HCT116 (cell line): ENCODE measurements at regions not wholly inside any gene's neighbourhood (a gene's known extent, or its start where the extent isn't known, plus 50 kb on each side); places are given as distances from the start of the nearest gene placed in this dataset.

Experiments
- ATAC-seq: fragments of 200-7000 bp; cut with Tn5 transposase; 2 replicates; pipeline ENCODE4 v1.9.1; 2020; ENCODE audit warnings: mild to moderate bottlenecking, moderate library complexity
- BruUV-seq: library from RNA; stranded (reverse); fragments of 400-500 nt; replicated peaks from 2 replicates; lab custom pipeline; 2021; lab: Mats Ljungman, UMichigan
- CTCF ChIA-PET: fragments of 300-600 bp; sonication (Branson Sonifier 250); formaldehyde crosslinking; loops from one replicate; lab custom pipeline; 2021; ENCODE audit warnings: antibody characterized with exemption; lab: Charles Lee
- POLR2A ChIA-PET: fragments of 300-600, 350-600 bp; sonication (Branson Sonifier 250); formaldehyde crosslinking; loops from one replicate; lab custom pipeline; 2021; ENCODE audit warnings: antibody characterized with exemption; lab: Charles Lee
- RAD21 ChIA-PET, 2 experiments: fragments of 300-600 bp; sonication (Branson Sonifier 250); formaldehyde crosslinking; loops; one replicate each; lab custom pipeline; 2023; ENCODE audit warnings: low total read pairs in 2 of 2; ENCODE audit not compliant: uncharacterized antibody in 2 of 2, unreplicated experiment in 2 of 2, low non-redundant PET in 1 of 2; lab: Charles Lee
- DNase-seq: peaks from one replicate; pipeline ENCODE4 v3.0.0-alpha.2; 2010; ENCODE audit warnings: low read depth, low spot score
- H2AFZ ChIP-seq: fragments of 200-600 bp; shearing (Covaris generic), sonication (generic); 2 replicates; pipeline ENCODE4 v1.6.1; 2017; ENCODE audit warnings: low read depth, mixed run types, mixed read lengths, antibody characterized with exemption, low read length; ENCODE audit not compliant: poor library complexity, severe bottlenecking
- H3K27ac ChIP-seq: 2 replicates; pipeline ENCODE4 v1.5.1; 2012; ENCODE audit warnings: low read depth, low read length
- H3K27me3 ChIP-seq: fragments of 200-600 bp; sonication (generic); 2 replicates; pipeline ENCODE4 v1.6.1; 2016; ENCODE audit warnings: mixed run types, low read length, mixed read lengths; ENCODE audit not compliant: insufficient read depth
- H3K36me3 ChIP-seq, 2 experiments: fragments of 200-500 bp in 1 of 2; fragments of 200-600 bp in 1 of 2; sonication (Bioruptor generic) in 1 of 2; sonication (generic) in 1 of 2; 2 replicates each; pipeline versions ENCODE4 v1.5.1 to v1.6.1; 2014 to 2016; ENCODE audit warnings: low read length in 2 of 2, inconsistent platforms in 1 of 2, mixed read lengths in 1 of 2, mixed run types in 1 of 2; ENCODE audit not compliant: insufficient read depth in 2 of 2, control insufficient read depth in 1 of 2
- H3K4me1 ChIP-seq, 2 experiments: fragments of 200-600 bp in 1 of 2; sonication (generic) in 1 of 2; 2 replicates each; pipeline versions ENCODE4 v1.5.1 to v1.6.1; 2012 to 2017; ENCODE audit warnings: low read length in 2 of 2, inconsistent platforms in 1 of 2, mild to moderate bottlenecking in 1 of 2, mixed read lengths in 1 of 2, mixed run types in 1 of 2, moderate library complexity in 1 of 2; ENCODE audit not compliant: insufficient read depth in 2 of 2, control insufficient read depth in 1 of 2
- H3K4me2 ChIP-seq: fragments of 200-600 bp; sonication (generic); 2 replicates; pipeline ENCODE4 v1.6.1; 2017; ENCODE audit warnings: mixed run types, low read length, mixed read lengths
- H3K4me3 ChIP-seq, 2 experiments: fragments of 200-600 bp in 1 of 2; sonication (generic) in 1 of 2; replicated peaks in 1 of 2; 2 replicates each; pipeline ENCODE4 v1.5.1; 2011 to 2016; ENCODE audit warnings: low read length in 2 of 2, control low read depth in 1 of 2, low read depth in 1 of 2, mild to moderate bottlenecking in 1 of 2, mixed read lengths in 1 of 2, mixed run types in 1 of 2
- H3K79me2 ChIP-seq: fragments of 200-600 bp; sonication (generic); 2 replicates; pipeline ENCODE4 v1.6.1; 2017; ENCODE audit warnings: mild to moderate bottlenecking, mixed run types, low read length, moderate library complexity, mixed read lengths; ENCODE audit not compliant: insufficient read depth
- H3K9ac ChIP-seq: fragments of 200-600 bp; sonication (generic); 2 replicates; pipeline ENCODE4 v1.6.1; 2016; ENCODE audit warnings: low read length, mixed read lengths
- H3K9me2 ChIP-seq: fragments of 200-600 bp; sonication (generic), shearing (Covaris generic); 2 replicates; pipeline ENCODE4 v1.6.1; 2017; ENCODE audit warnings: mixed run types, mild to moderate bottlenecking, moderate library complexity; ENCODE audit not compliant: insufficient read depth
- H3K9me3 ChIP-seq, 2 experiments: fragments of 200-500 bp in 1 of 2; fragments of 200-600 bp in 1 of 2; sonication (Bioruptor generic) in 1 of 2; sonication (generic) in 1 of 2; 2 replicates each; pipeline ENCODE4 v1.6.1; 2014 to 2017; ENCODE audit warnings: low read length in 2 of 2, mixed read lengths in 2 of 2, inconsistent platforms in 1 of 2, low read depth in 1 of 2, mild to moderate bottlenecking in 1 of 2, mixed run types in 1 of 2, moderate library complexity in 1 of 2; ENCODE audit not compliant: control insufficient read depth in 1 of 2, insufficient read depth in 1 of 2
- H4K20me1 ChIP-seq: fragments of 200-600 bp; sonication (generic), shearing (Covaris generic); 2 replicates; pipeline ENCODE4 v1.6.1; 2017; ENCODE audit warnings: mixed run types, mild to moderate bottlenecking, moderate library complexity; ENCODE audit not compliant: insufficient read depth
- CBX3 ChIP-seq: IDR thresholded peaks from 2 replicates; pipeline ENCODE4 v1.6.1; 2012; ENCODE audit warnings: low read depth
- CEBPB ChIP-seq: IDR thresholded peaks from 2 replicates; pipeline ENCODE4 v1.6.1; 2012; ENCODE audit warnings: low read depth
- EGR1 ChIP-seq: IDR thresholded peaks from 2 replicates; pipeline ENCODE4 v1.6.1; 2012; ENCODE audit warnings: low read depth
- ELF1 ChIP-seq: IDR thresholded peaks from 2 replicates; pipeline ENCODE4 v1.6.1; 2012; ENCODE audit warnings: low read depth, borderline replicate concordance
- EZH2 ChIP-seq: fragments of 200-600 bp; sonication (generic); IDR thresholded peaks from 2 replicates; pipeline ENCODE4 v1.6.1; 2017; ENCODE audit warnings: antibody characterized with exemption, mixed run types
- JUND ChIP-seq: IDR thresholded peaks from 2 replicates; pipeline ENCODE4 v1.6.1; 2012
- MAX ChIP-seq: IDR thresholded peaks from 2 replicates; pipeline ENCODE4 v1.6.1; 2012
- RAD21 ChIP-seq: IDR thresholded peaks from 2 replicates; pipeline ENCODE4 v1.6.1; 2012; ENCODE audit warnings: low read depth, mild to moderate bottlenecking
- SP1 ChIP-seq: IDR thresholded peaks from 2 replicates; pipeline ENCODE4 v1.6.1; 2012; ENCODE audit warnings: low read depth
- SRF ChIP-seq: IDR thresholded peaks from 2 replicates; pipeline ENCODE4 v1.6.1; 2012; ENCODE audit warnings: low read depth
- YY1 ChIP-seq: IDR thresholded peaks from 2 replicates; pipeline ENCODE4 v1.6.1; 2011; ENCODE audit warnings: low read length, low read depth, moderate library complexity, mild to moderate bottlenecking; ENCODE audit not compliant: insufficient replicate concordance; ENCODE audit errors: extremely low read depth
- ZNF274 ChIP-seq: fragments of 200-500 bp; sonication (Bioruptor generic); IDR thresholded peaks from 2 replicates; pipeline ENCODE4 v1.6.1; 2014; ENCODE audit warnings: mild to moderate bottlenecking, low read depth, low read length, inconsistent platforms
- intact Hi-C: fragments of 100-400 bp; cut with micrococcal nuclease; formaldehyde crosslinking; loops from 2 replicates; pipeline ENCODE4 v1.10.0; 2022

- ChIA-PET POLR2A (no interaction called here), RAD21 (no interaction called here), CTCF (no interaction called here)
- Histone ChIP-seq H3K79me2 (no peaks in the 10 kb centered on the region), H3K4me1 (no peaks in the 10 kb centered on the region), H3K36me3 (no peaks in the 10 kb centered on the region), H3K4me2 (no peak overlapping the region), H3K27ac (no peak overlapping the region), H3K9me3 (no peaks in the 10 kb centered on the region), H4K20me1 (no peaks in the 10 kb centered on the region), H3K27me3 (no peaks in the 10 kb centered on the region), H3K9ac (no peak overlapping the region), H3K9me2 (no peaks in the 10 kb centered on the region), H2AFZ (no peak overlapping the region), H3K4me3 (no peak overlapping the region)
- BruUV-seq: no TSS peak
- no peak for TF ChIP-seq MAX
- TF ChIP-seq SRF: no peak
- no peak for TF ChIP-seq JUND
- no peak for TF ChIP-seq SP1
- no peak for TF ChIP-seq RAD21
- ATAC-seq (no peak), DNase-seq (no peak)
- intact Hi-C loops: no loop called here
These were observed 1304.2 kb upstream of the ADGRL4 start for GRCh38 chr1:80310703-80311245.

GRCh38 chr1:80305466-80305865 lies 1298.9 kb upstream of the ADGRL4 start:
- H3K27ac ChIP-seq: no peak overlapping the region
- H3K4me3 ChIP-seq: no peak overlapping the region
- no peak for DNase-seq
- ChIA-PET POLR2A (no interaction called here), CTCF (no interaction called here), RAD21 (no interaction called here)
- H3K79me2 ChIP-seq: no peaks in the 10 kb centered on the region
- no peaks in the 10 kb centered on the region for H3K27me3 ChIP-seq
- H3K9ac ChIP-seq: no peak overlapping the region
- H3K9me2 ChIP-seq: no peaks in the 10 kb centered on the region
- no TSS peak for BruUV-seq
- H2AFZ ChIP-seq: no peak overlapping the region
- no peak for TF ChIP-seq SP1
- no peak for TF ChIP-seq ELF1
- TF ChIP-seq CBX3: no peak
- TF ChIP-seq EGR1: no peak
- TF ChIP-seq EZH2: no peak
- TF ChIP-seq YY1: no peak
- TF ChIP-seq CEBPB: no peak
- TF ChIP-seq SRF: no peak
- TF ChIP-seq ZNF274: no peak
- intact Hi-C loops: no loop called here
- no peak for ATAC-seq
- H3K9me3 ChIP-seq: no peaks in the 10 kb centered on the region
- H4K20me1 ChIP-seq: no peaks in the 10 kb centered on the region
- H3K4me1 ChIP-seq: no peaks in the 10 kb centered on the region
- no peak overlapping the region for H3K4me2 ChIP-seq
- no peaks in the 10 kb centered on the region for H3K36me3 ChIP-seq
